ENCODE measurements at regions not wholly inside any gene's neighbourhood (a gene's known extent, or its start where the extent isn't known, plus 50 kb on each side); places are given as distances from the start of the nearest gene placed in this dataset.

- Mint-ChIP-seq H3K4me3 (ENCODE audit: low read depth, unreplicated experiment) (no peak overlapping the region), H3K27ac (ENCODE audit: unreplicated experiment) (no peak overlapping the region), H3K9me3 (ENCODE audit: low read depth, unreplicated experiment) (peaks cover 6% of the 10 kb centered on the region), H3K27me3 (ENCODE audit: unreplicated experiment) (no peaks in the 10 kb centered on the region), H3K4me1 (ENCODE audit: low read depth, unreplicated experiment) (no peaks in the 10 kb centered on the region), H3K36me3 (ENCODE audit: insufficient read depth, unreplicated experiment) (no peaks in the 10 kb centered on the region)
- no peak for DNase-seq
- intact Hi-C loops (cut with micrococcal nuclease; ENCODE audit: unreplicated experiment): no loop called here
- no TSS peak for BruUV-seq (replicated peaks)
- TF ChIP-seq, protein P1, sequence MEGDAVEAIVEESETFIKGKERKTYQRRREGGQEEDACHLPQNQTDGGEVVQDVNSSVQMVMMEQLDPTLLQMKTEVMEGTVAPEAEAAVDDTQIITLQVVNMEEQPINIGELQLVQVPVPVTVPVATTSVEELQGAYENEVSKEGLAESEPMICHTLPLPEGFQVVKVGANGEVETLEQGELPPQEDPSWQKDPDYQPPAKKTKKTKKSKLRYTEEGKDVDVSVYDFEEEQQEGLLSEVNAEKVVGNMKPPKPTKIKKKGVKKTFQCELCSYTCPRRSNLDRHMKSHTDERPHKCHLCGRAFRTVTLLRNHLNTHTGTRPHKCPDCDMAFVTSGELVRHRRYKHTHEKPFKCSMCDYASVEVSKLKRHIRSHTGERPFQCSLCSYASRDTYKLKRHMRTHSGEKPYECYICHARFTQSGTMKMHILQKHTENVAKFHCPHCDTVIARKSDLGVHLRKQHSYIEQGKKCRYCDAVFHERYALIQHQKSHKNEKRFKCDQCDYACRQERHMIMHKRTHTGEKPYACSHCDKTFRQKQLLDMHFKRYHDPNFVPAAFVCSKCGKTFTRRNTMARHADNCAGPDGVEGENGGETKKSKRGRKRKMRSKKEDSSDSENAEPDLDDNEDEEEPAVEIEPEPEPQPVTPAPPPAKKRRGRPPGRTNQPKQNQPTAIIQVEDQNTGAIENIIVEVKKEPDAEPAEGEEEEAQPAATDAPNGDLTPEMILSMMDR (IDR thresholded peaks at IDR 0.05; ENCODE audit: unreplicated experiment): no peak
- CTCF ChIA-PET: no interaction called here
Measured at GRCh38 chr14:88947646-88948598, 123.5 kb downstream of the TTC8 start.

GRCh38 chr14:88950069-88950468 lies 125.6 kb downstream of the TTC8 start:
- Mint-ChIP-seq H3K4me1 (ENCODE audit: low read depth, unreplicated experiment) (no peaks in the 10 kb centered on the region), H3K4me3 (ENCODE audit: low read depth, unreplicated experiment) (no peak overlapping the region), H3K36me3 (ENCODE audit: insufficient read depth, unreplicated experiment) (no peaks in the 10 kb centered on the region), H3K9me3 (ENCODE audit: low read depth, unreplicated experiment) (peaks cover 8% of the 10 kb centered on the region), H3K27me3 (ENCODE audit: unreplicated experiment) (no peaks in the 10 kb centered on the region), H3K27ac (ENCODE audit: unreplicated experiment) (no peak overlapping the region)
- no peak for DNase-seq
- CTCF ChIA-PET: no interaction called here
- TF ChIP-seq, protein P1 (IDR thresholded peaks at IDR 0.05; ENCODE audit: unreplicated experiment): no peak
- no TSS peak for BruUV-seq (replicated peaks)
- intact Hi-C loops (cut with micrococcal nuclease; ENCODE audit: unreplicated experiment): no loop called here

DNA sequence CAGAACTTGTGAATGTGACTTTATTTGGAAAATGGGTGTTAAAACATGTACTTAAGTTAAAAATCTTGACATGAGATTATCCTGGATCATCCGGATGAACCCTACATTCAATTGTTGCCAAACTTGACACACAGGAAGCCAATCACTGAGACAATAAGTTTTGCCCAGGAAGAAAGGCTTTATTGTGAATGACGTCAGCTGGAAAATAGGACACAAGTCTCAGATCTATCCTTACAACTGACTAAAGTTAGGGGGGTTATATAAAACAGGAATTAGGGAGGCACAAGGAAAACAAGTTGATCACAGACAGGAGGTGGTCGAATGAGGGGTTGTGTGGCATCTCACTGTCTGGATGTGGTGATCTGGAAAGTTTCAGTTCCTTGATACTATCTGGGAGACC lies 126.9 kb downstream of the TTC8 start:
- Mint-ChIP-seq H3K9me3 (ENCODE audit: low read depth, unreplicated experiment) (peaks cover 11% of the 10 kb centered on the region), H3K27ac (ENCODE audit: unreplicated experiment) (no peak overlapping the region), H3K4me1 (ENCODE audit: low read depth, unreplicated experiment) (no peaks in the 10 kb centered on the region), H3K36me3 (ENCODE audit: insufficient read depth, unreplicated experiment) (no peaks in the 10 kb centered on the region), H3K4me3 (ENCODE audit: low read depth, unreplicated experiment) (no peak overlapping the region), H3K27me3 (ENCODE audit: unreplicated experiment) (no peaks in the 10 kb centered on the region)
- CTCF ChIA-PET: no interaction called here
- TF ChIP-seq, protein P1 (IDR thresholded peaks at IDR 0.05; ENCODE audit: unreplicated experiment): no peak
- BruUV-seq (replicated peaks): no TSS peak
- DNase-seq: no peak
- intact Hi-C loops (cut with micrococcal nuclease; ENCODE audit: unreplicated experiment): no loop called here

- BruUV-seq (replicated peaks): no TSS peak
- no peak overlapping the region for H3K4me3 Mint-ChIP-seq (ENCODE audit: low read depth, unreplicated experiment)
- TF ChIP-seq, protein P1 (IDR thresholded peaks at IDR 0.05; ENCODE audit: unreplicated experiment): no peak
- no peak overlapping the region for H3K27ac Mint-ChIP-seq (ENCODE audit: unreplicated experiment)
- CTCF ChIA-PET: no interaction called here
- H3K27me3 Mint-ChIP-seq (ENCODE audit: unreplicated experiment): no peaks in the 10 kb centered on the region
- H3K4me1 Mint-ChIP-seq (ENCODE audit: low read depth, unreplicated experiment): no peaks in the 10 kb centered on the region
- intact Hi-C loops (cut with micrococcal nuclease; ENCODE audit: unreplicated experiment): no loop called here
- no peak for DNase-seq
- no peaks in the 10 kb centered on the region for H3K36me3 Mint-ChIP-seq (ENCODE audit: insufficient read depth, unreplicated experiment)
- H3K9me3 Mint-ChIP-seq (ENCODE audit: low read depth, unreplicated experiment): peaks cover 13% of the 10 kb centered on the region
Measured at GRCh38 chr14:88952901-88953300, 128.4 kb downstream of the TTC8 start.
